ENCODE measurements at regions not wholly inside any gene's neighbourhood (a gene's known extent, or its start where the extent isn't known, plus 50 kb on each side); places are given as distances from the start of the nearest gene placed in this dataset.

DNA sequence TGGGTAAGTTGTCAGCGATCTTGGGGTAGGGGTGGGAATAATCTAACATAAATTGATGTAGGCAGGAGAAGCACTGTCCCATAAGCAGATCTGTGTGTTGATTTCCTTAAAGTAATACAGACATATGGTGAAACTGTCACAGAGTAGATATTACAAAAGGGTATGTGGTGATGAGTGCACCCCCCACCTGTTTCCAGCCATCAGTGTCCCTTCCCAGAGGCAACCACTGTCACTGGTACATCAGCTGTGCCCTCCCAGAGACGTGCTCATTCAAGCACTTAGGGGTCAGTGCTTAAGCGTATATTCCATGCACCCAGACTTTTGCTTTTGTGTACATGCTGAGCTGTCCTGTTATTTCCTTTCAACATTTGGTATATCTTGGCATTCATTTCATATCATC lies 94.3 kb upstream of the PITX1 start:
- no peak overlapping the region for H2AFZ ChIP-seq (ENCODE audit: low read length)
- no peaks in the 10 kb centered on the region for H3F3A ChIP-seq (ENCODE audit: insufficient read depth, low read length)
- no peaks in the 10 kb centered on the region for H4K20me1 ChIP-seq (ENCODE audit: insufficient read depth, low read length)
- no peak for TF ChIP-seq EZH2 (optimal IDR thresholded peaks at IDR 0.05; ENCODE audit: low read depth, low read length)
- TF ChIP-seq, protein P1, sequence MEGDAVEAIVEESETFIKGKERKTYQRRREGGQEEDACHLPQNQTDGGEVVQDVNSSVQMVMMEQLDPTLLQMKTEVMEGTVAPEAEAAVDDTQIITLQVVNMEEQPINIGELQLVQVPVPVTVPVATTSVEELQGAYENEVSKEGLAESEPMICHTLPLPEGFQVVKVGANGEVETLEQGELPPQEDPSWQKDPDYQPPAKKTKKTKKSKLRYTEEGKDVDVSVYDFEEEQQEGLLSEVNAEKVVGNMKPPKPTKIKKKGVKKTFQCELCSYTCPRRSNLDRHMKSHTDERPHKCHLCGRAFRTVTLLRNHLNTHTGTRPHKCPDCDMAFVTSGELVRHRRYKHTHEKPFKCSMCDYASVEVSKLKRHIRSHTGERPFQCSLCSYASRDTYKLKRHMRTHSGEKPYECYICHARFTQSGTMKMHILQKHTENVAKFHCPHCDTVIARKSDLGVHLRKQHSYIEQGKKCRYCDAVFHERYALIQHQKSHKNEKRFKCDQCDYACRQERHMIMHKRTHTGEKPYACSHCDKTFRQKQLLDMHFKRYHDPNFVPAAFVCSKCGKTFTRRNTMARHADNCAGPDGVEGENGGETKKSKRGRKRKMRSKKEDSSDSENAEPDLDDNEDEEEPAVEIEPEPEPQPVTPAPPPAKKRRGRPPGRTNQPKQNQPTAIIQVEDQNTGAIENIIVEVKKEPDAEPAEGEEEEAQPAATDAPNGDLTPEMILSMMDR (IDR thresholded peaks at IDR 0.05; ENCODE audit: low read length): no peak
- TF ChIP-seq EZH2phosphoT487 (IDR thresholded peaks at IDR 0.05; ENCODE audit: low read length): no peak
- H3K4me3 ChIP-seq (ENCODE audit: low read length): no peak overlapping the region
- no peak overlapping the region for H3K4me2 ChIP-seq (ENCODE audit: low read depth, low read length)
- no peaks in the 10 kb centered on the region for H3K4me1 ChIP-seq (ENCODE audit: low read length)
- no peak overlapping the region for H3K27ac ChIP-seq (ENCODE audit: low read length)
- no peaks in the 10 kb centered on the region for H3K36me3 ChIP-seq (replicated peaks; ENCODE audit: insufficient read depth, low read length)
- no peak overlapping the region for H3K9ac ChIP-seq (ENCODE audit: low read length)
- no peaks in the 10 kb centered on the region for H3K79me2 ChIP-seq (ENCODE audit: low read length)
- DNase-seq: no peak
- H3K27me3 ChIP-seq (replicated peaks; ENCODE audit: insufficient read depth, low read length): no peaks in the 10 kb centered on the region
- H3K9me3 ChIP-seq (replicated peaks; ENCODE audit: insufficient read depth, low read length): no peaks in the 10 kb centered on the region
- H3K9me2 ChIP-seq (replicated peaks; ENCODE audit: insufficient read depth, low read length): no peaks in the 10 kb centered on the region

DNA sequence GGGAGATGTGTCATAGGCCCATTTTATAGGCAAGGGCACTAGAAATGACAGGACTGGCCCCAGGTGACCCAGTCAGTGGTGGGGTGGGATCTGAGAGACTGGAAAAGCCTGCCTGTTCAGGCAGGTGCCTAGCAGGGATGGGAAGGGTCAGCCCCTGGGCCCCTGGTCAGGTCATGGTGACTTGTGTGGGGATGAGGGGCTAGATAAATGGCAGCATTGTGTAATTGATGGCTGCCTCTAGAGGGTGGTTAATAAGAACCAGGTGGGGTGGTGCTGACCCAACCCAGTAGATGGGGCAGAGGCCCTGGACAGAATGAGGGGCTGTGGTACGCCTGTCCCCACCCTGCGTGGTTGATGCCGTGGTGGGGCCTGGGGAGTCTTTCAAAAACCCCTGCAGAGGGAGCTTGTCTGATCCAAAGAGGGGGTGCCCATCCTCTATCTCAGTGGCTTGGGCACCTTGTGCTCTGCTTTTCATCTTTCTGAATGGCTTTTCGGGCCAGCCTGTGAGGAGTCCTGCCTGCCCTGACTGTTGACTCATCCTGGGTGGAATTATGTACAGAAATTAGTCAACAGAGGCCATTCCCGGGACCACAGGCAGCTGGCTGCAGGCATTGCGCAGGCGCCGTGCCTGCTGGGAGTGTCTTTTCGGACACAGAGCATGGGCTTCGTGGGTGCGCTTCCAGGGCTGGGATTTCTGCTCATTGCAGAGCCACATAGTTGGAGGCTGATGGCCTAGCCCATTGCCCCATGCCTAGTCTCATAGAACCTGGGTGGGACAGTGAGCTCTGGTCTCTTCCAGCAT lies 93.6 kb upstream of the PITX1 start:
- H3K27me3 ChIP-seq (replicated peaks; ENCODE audit: insufficient read depth, low read length): no peaks in the 10 kb centered on the region
- no peak for DNase-seq
- TF ChIP-seq, protein P1 (IDR thresholded peaks at IDR 0.05; ENCODE audit: low read length): no peak
- TF ChIP-seq EZH2 (optimal IDR thresholded peaks at IDR 0.05; ENCODE audit: low read depth, low read length) (no peak), EZH2phosphoT487 (IDR thresholded peaks at IDR 0.05; ENCODE audit: low read length) (no peak)
- no peak overlapping the region for H3K4me2 ChIP-seq (ENCODE audit: low read depth, low read length)
- no peak overlapping the region for H3K9ac ChIP-seq (ENCODE audit: low read length)
- no peaks in the 10 kb centered on the region for H3F3A ChIP-seq (ENCODE audit: insufficient read depth, low read length)
- no peak overlapping the region for H2AFZ ChIP-seq (ENCODE audit: low read length)
- H3K4me3 ChIP-seq (ENCODE audit: low read length): no peak overlapping the region
- no peaks in the 10 kb centered on the region for H3K9me2 ChIP-seq (replicated peaks; ENCODE audit: insufficient read depth, low read length)
- no peak overlapping the region for H3K27ac ChIP-seq (ENCODE audit: low read length)
- no peaks in the 10 kb centered on the region for H3K4me1 ChIP-seq (ENCODE audit: low read length)
- H3K36me3 ChIP-seq (replicated peaks; ENCODE audit: insufficient read depth, low read length): no peaks in the 10 kb centered on the region
- no peaks in the 10 kb centered on the region for H3K9me3 ChIP-seq (replicated peaks; ENCODE audit: insufficient read depth, low read length)
- no peaks in the 10 kb centered on the region for H3K79me2 ChIP-seq (ENCODE audit: low read length)
- H4K20me1 ChIP-seq (ENCODE audit: insufficient read depth, low read length): no peaks in the 10 kb centered on the region

DNA sequence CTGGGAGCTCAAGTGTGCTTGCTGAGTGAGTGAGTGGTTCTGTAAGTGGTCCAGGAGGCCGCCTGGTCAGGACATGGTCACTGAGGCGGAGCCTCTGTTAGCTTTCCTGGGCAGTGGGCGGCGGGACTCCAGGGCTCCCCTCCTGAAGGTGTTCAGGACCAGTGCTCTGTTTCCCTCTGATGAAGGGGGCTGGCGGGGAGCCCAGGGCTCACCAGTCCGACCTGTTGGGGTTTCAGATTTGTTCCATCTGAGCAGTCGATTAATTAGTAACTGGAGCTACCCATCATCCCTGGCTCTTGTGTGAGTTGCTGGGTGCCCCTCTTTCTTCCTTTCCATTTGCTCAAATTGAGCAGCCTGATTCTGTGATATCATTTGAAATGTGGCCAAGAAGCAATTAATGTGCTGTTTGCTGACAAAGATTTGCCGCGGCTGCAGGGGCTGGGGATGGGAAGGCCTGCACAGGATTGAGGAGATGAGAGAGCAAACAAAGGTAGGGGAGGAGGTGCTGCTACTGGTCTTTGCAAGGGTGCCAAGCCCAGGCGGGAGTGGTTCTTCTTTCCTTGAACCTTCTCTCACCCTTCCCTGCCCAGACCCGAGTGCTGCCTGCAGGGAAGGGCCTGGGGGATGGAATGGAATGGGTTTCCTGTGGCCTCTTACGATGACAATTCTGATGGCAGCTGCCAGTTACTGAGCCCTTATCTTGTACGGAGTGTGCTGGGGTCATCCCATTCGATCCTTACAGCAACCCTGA lies 92.8 kb upstream of the PITX1 start:
- H3K27ac ChIP-seq (ENCODE audit: low read length): no peak overlapping the region
- H4K20me1 ChIP-seq (ENCODE audit: insufficient read depth, low read length): no peaks in the 10 kb centered on the region
- no peak overlapping the region for H3K4me2 ChIP-seq (ENCODE audit: low read depth, low read length)
- no peaks in the 10 kb centered on the region for H3K4me1 ChIP-seq (ENCODE audit: low read length)
- no peaks in the 10 kb centered on the region for H3K9me3 ChIP-seq (replicated peaks; ENCODE audit: insufficient read depth, low read length)
- H3K27me3 ChIP-seq (replicated peaks; ENCODE audit: insufficient read depth, low read length): no peaks in the 10 kb centered on the region
- H3K9me2 ChIP-seq (replicated peaks; ENCODE audit: insufficient read depth, low read length): no peaks in the 10 kb centered on the region
- no peaks in the 10 kb centered on the region for H3K79me2 ChIP-seq (ENCODE audit: low read length)
- H2AFZ ChIP-seq (ENCODE audit: low read length): no peak overlapping the region
- H3K4me3 ChIP-seq (ENCODE audit: low read length): no peak overlapping the region
- H3K36me3 ChIP-seq (replicated peaks; ENCODE audit: insufficient read depth, low read length): no peaks in the 10 kb centered on the region
- no peak for TF ChIP-seq EZH2 (optimal IDR thresholded peaks at IDR 0.05; ENCODE audit: low read depth, low read length)
- TF ChIP-seq EZH2phosphoT487 (IDR thresholded peaks at IDR 0.05; ENCODE audit: low read length): no peak
- TF ChIP-seq, protein P1 (IDR thresholded peaks at IDR 0.05; ENCODE audit: low read length): no peak
- no peak for DNase-seq
- H3K9ac ChIP-seq (ENCODE audit: low read length): no peak overlapping the region
- H3F3A ChIP-seq (ENCODE audit: insufficient read depth, low read length): no peaks in the 10 kb centered on the region
